ENCODE measurements at regions not wholly inside any gene's neighbourhood (a gene's known extent, or its start where the extent isn't known, plus 50 kb on each side); places are given as distances from the start of the nearest gene placed in this dataset.
A peak's percentile ranks its signal among the peaks of the same experiment; 100 is the strongest.

- Mint-ChIP-seq H3K27me3 (no peaks in the 10 kb centered on the region), H3K4me1 (peaks cover 69% of the 10 kb centered on the region), H3K36me3 (ENCODE audit: low read depth) (no peaks in the 10 kb centered on the region), H3K9me3 (no peaks in the 10 kb centered on the region), H3K4me3 (no peak overlapping the region), H3K27ac (no peak overlapping the region)
- DNase-seq, result no peak
- TF ChIP-seq CTCF (IDR thresholded peaks at IDR 0.05), result no peak
- ChIA-PET CTCF (interaction anchor here (1.4 kb wide), 1 partner anchor 10 kb away, joined by 3 read pairs; no protein-coding TSS in a partner anchor), POLR2A (interaction anchor here (1.3 kb wide), 1 partner anchor 11 kb away, joined by 9 read pairs; no protein-coding TSS in a partner anchor)
- intact Hi-C loops (cut with micrococcal nuclease), result no loop called here
- no peak for ATAC-seq (ENCODE audit: low read depth)
Observed at GRCh38 chr9:68651280-68651893, 53.7 kb upstream of the PIP5K1B start.

- Mint-ChIP-seq H3K27me3 (no peaks in the 10 kb centered on the region), H3K9me3 (no peaks in the 10 kb centered on the region), H3K4me3 (no peak overlapping the region), H3K36me3 (ENCODE audit: low read depth) (no peaks in the 10 kb centered on the region), H3K27ac (peak overlapping the region; percentile 62), H3K4me1 (peaks cover 57% of the 10 kb centered on the region)
- no peak for ATAC-seq (ENCODE audit: low read depth)
- no peak for TF ChIP-seq CTCF (IDR thresholded peaks at IDR 0.05)
- ChIA-PET POLR2A (no interaction called here), CTCF (no interaction called here)
- no peak for DNase-seq
- intact Hi-C loops (cut with micrococcal nuclease), result loop anchor here (1.0 to 2.0 kb wide), 2 partner anchors 9 to 14 kb away; no protein-coding TSS in a partner anchor
Observed at GRCh38 chr9:68653141-68653595, 51.9 kb upstream of the PIP5K1B start.

- Mint-ChIP-seq H3K27ac (no peak overlapping the region), H3K9me3 (no peaks in the 10 kb centered on the region), H3K4me1 (peaks cover 48% of the 10 kb centered on the region), H3K36me3 (ENCODE audit: low read depth) (no peaks in the 10 kb centered on the region), H3K4me3 (no peak overlapping the region), H3K27me3 (no peaks in the 10 kb centered on the region)
- DNase-seq (no peak), ATAC-seq (ENCODE audit: low read depth) (no peak)
- ChIA-PET POLR2A (no interaction called here), CTCF (no interaction called here)
- TF ChIP-seq CTCF (IDR thresholded peaks at IDR 0.05), result no peak
- intact Hi-C loops (cut with micrococcal nuclease), result no loop called here
Observed at GRCh38 chr9:68654075-68654474, 51.0 kb upstream of the PIP5K1B start.

All from activated B cell treated with CpG ODN at 0.5 μM for 24 hours (primary cell).